Epithelial cell of esophagus (primary cell): ENCODE measurements at regions not wholly inside any gene's neighbourhood (a gene's known extent, or its start where the extent isn't known, plus 50 kb on each side); places are given as distances from the start of the nearest gene placed in this dataset.

Experiments
- DNase-seq: peaks from one replicate; pipeline ENCODE4 v3.0.0; 2010; ENCODE audit warnings: low read depth
- H3K4me3 ChIP-seq: 2 replicates; pipeline ENCODE4 v1.5.1; 2011; ENCODE audit warnings: mild to moderate bottlenecking, low read length, control low read depth
- TF ChIP-seq, protein P1 (sequence below): IDR thresholded peaks from 2 replicates; pipeline ENCODE4 v1.5.1; 2011; ENCODE audit warnings: low read depth, mild to moderate bottlenecking, low read length, control low read depth, inconsistent platforms; ENCODE audit not compliant: insufficient read depth; ENCODE audit errors: missing control alignments

DNA sequence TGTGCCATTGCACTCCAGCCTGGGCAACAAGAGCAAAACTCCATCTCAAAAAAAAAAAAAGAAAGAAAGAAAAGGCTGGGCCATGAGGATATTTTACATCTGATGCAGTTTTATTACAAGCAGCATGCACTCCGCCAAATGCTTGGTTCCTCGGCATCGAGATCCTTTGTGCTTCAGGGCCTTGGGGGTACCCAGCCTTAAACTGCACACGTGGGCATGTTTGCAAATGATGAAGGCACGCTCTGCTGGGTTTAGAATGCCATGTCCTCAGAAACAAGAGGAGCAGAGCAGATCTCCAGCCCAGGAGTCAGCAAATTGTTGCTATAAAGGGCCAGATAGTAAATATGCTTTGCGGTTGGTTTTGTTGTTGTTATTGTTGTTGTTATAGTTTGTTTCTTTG is 153.2 kb downstream of the KATNIP start:
- TF ChIP-seq, protein P1, sequence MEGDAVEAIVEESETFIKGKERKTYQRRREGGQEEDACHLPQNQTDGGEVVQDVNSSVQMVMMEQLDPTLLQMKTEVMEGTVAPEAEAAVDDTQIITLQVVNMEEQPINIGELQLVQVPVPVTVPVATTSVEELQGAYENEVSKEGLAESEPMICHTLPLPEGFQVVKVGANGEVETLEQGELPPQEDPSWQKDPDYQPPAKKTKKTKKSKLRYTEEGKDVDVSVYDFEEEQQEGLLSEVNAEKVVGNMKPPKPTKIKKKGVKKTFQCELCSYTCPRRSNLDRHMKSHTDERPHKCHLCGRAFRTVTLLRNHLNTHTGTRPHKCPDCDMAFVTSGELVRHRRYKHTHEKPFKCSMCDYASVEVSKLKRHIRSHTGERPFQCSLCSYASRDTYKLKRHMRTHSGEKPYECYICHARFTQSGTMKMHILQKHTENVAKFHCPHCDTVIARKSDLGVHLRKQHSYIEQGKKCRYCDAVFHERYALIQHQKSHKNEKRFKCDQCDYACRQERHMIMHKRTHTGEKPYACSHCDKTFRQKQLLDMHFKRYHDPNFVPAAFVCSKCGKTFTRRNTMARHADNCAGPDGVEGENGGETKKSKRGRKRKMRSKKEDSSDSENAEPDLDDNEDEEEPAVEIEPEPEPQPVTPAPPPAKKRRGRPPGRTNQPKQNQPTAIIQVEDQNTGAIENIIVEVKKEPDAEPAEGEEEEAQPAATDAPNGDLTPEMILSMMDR, result no peak
- no peak overlapping the region for H3K4me3 ChIP-seq
- no peak for DNase-seq

DNA sequence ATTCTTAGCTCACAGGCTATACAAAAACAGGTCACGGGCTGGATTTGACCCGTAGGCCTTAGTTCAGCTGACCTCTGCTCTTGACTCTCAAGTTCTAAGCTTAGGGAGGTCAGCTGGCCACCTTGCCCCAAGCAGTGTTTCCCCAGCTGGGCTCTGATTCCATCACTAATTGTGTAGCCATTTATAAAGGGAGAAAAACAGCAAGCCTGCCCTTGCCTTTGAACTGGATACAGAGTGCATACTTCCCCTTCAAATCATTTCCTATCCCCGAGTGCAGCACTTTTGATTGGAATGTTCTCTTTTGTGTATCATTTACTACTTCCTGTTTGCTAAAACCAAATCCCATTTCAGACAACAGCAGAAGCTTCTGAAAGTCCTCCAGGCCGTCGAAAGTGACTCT is 153.6 kb downstream of the KATNIP start:
- no peak overlapping the region for H3K4me3 ChIP-seq
- TF ChIP-seq, protein P1, result no peak
- DNase-seq, result no peak

DNA sequence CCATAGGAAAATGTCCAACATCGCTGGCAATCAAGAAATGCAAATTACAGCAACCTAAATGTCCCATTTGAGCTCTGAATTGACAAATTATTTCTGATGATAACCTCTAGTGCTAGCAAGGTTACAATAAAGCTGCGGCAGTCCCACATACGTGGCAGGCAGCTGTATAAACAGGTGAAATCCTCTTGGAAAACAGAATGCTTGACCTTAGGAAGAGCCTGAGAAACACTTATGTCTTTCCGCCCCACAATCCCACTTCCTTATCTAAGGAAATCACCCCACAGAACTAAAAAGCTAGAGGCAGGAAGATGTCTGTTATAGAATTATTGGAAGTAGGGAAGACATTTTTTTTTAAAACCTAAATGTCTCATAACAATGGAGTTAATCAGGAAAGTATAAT is 154.3 kb downstream of the KATNIP start:
- DNase-seq, result no peak
- TF ChIP-seq, protein P1, result no peak
- no peak overlapping the region for H3K4me3 ChIP-seq

DNA sequence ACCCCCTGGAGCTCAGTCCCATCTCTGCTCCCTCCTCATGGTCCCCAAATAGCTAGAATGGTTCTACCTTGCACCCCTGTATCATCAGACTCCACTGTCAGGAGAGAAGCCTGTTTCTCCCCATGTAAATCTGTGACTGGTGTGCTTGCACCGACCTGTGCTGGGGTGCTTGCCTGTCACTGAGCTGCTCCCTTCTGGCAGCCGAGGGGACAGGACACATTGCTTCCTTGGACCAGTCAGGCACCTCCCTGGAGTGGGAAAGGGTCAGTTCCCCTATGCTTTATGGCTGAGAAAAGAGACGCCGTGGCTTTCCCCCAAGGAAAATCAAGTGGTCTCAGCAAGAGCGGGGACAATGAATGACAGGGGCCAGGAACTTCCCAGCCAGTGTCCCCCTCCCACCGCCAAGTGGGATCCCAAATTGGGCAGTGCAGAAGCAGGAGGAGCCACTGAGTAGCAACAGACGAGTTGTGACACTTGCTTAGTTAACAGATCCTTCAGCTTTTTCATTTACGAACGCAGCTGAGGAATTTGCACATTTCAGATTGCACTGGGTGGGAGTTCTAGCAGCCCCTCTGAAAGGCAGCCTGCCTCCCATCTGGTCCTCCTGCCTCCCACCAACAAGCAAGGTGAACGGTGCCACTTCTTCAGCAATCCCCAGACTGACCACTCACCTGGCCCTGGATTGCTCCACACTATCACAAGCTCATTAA is 156.4 kb downstream of the KATNIP start:
- H3K4me3 ChIP-seq, result no peak overlapping the region
- TF ChIP-seq, protein P1, result no peak
- no peak for DNase-seq

DNA sequence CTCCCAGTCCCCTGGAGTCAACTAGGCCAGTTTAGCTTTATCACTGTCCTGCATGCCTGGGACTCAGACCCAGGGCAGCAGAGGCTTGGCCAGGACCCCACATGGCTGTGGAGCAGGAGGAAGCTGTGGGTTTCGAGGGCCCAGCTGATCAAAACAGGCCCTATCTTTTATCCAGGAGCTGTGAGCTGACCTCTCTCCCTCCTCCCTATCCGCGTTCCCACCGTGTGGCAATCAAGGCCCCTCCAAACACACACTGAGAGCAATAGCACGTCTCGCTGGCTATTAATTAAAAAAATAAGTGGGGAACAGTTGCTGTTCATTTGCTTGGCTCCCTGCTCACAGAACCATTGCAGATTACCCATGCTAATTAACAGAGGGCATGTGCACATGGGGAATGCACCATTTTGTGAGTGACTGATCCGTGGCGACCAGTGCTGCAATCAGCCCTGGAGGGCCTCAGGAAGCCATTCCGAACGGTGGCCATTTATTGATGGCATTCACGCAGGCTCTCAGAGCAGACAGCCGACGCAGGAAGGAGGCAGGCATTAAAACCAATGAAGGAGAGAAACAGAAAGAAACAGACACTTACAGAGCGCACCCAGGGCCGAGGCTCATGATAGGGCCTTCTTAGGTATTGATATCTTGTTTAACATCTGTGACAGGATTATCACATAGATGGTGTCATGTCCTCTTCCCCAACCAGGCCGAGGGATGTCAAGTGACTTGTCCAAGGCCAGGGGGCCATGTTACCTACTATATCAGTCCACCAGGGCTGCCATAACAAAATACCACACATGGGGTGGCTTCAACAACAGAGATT is 157.1 kb downstream of the KATNIP start:
- no peak for DNase-seq
- no peak overlapping the region for H3K4me3 ChIP-seq
- TF ChIP-seq, protein P1, result no peak

DNA sequence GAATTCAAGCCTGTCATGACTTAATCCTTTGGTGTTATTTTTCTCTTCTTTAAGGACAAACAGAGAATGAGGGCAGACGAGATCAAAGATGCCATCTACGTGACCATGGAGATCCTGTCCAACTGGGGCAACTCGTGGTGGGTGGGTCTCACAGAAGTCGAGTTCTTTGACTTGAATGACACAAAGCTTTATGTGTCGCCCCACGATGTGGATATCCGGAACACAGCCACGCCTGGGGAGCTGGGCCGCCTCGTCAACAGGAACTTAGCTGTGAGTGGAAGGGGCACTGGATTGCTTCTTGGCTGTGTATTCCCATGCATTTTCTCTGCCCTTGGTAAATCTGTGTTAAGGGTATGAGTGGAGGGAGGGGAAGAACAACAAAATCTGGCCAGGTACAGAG is 158.7 kb downstream of the KATNIP start:
- TF ChIP-seq, protein P1, result no peak
- H3K4me3 ChIP-seq, result no peak overlapping the region
- DNase-seq, result no peak

DNA sequence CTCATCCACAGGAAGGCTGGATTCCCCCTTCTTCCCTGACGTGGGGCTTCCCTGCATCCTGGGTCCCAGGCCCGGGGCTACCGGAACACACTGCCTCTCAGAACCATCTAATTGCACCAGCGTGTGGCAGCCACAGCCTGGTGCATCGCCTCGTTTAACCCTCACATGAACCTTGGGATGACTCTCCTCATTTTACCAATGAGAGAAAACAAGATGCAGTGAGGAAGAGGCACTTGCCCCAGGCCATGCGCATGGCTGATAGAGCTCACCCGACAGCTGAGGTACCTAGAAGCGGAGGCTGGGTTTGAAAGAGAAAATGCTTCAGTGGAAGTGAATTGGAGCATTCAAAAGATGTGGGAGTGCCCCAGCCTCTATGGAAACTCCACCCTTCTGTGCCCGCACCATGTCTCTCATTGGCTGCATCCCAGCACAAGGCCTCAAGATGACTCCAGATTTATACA is 162.3 kb downstream of the KATNIP start:
- TF ChIP-seq, protein P1, result no peak
- no peak overlapping the region for H3K4me3 ChIP-seq
- DNase-seq, result no peak
